Activated naive CD4-positive, alpha-beta T cell treated with anti-CD3 and anti-CD28 coated beads, Interleukin-2, amount 50 U/mL, for 24 hours (primary cell): ENCODE measurements at regions not wholly inside any gene's neighbourhood (a gene's known extent, or its start where the extent isn't known, plus 50 kb on each side); places are given as distances from the start of the nearest gene placed in this dataset.
"Not testable (repeated sequence)": the region's sequence is repeated elsewhere in the genome, so short reads cannot be mapped to it uniquely, and the experiment has no call there.

Experiments used
- H3K27ac Mint-ChIP-seq: one replicate; pipeline ENCODE4 v1.8.0; 2021; ENCODE audit warnings: mild to moderate bottlenecking, mixed read lengths
- H3K27me3 Mint-ChIP-seq: one replicate; pipeline ENCODE4 v1.8.0; 2021; ENCODE audit warnings: mixed read lengths
- H3K36me3 Mint-ChIP-seq: one replicate; pipeline ENCODE4 v1.8.0; 2021; ENCODE audit warnings: mixed read lengths
- H3K4me1 Mint-ChIP-seq: one replicate; pipeline ENCODE4 v1.8.0; 2021; ENCODE audit warnings: mixed read lengths
- H3K4me3 Mint-ChIP-seq: one replicate; pipeline ENCODE4 v1.8.0; 2021; ENCODE audit warnings: mild to moderate bottlenecking, mixed read lengths
- H3K9me3 Mint-ChIP-seq: one replicate; pipeline ENCODE4 v1.8.0; 2021; ENCODE audit warnings: mixed read lengths

- H3K4me3 Mint-ChIP-seq, H3K9me3 Mint-ChIP-seq, H3K27ac Mint-ChIP-seq, H3K36me3 Mint-ChIP-seq, H3K4me1 Mint-ChIP-seq, H3K27me3 Mint-ChIP-seq: not testable (repeated sequence)
Measured at GRCh38 chr15:84360902-84361301, 125.3 kb downstream of the GOLGA6L4 start.

DNA sequence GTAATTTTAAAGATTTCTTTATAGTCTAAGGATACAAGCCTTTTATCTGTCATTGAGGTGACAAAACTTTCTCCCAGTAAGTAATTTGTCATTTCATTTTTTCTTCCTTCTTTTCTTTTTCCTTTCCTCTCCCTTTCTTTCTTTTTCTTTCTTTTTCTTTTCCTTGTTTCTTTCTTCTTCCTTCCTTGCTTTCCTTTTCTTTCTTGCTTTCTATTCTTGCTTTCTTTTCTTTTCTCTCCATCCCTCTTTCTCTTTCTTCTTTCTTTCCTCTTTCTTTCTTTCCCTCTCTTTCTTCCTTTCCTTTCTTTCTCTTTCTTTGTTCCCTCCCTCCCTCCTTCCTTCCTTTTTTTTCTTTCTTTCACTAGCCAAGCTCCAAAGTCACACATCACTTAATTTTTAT, 148.8 kb downstream of the GOLGA6L4 start:
- not testable (repeated sequence) for H3K9me3 Mint-ChIP-seq, H3K36me3 Mint-ChIP-seq, H3K4me1 Mint-ChIP-seq, H3K27ac Mint-ChIP-seq, H3K4me3 Mint-ChIP-seq
- H3K27me3 Mint-ChIP-seq, result peaks cover 11% of the 10 kb centered on the region

DNA sequence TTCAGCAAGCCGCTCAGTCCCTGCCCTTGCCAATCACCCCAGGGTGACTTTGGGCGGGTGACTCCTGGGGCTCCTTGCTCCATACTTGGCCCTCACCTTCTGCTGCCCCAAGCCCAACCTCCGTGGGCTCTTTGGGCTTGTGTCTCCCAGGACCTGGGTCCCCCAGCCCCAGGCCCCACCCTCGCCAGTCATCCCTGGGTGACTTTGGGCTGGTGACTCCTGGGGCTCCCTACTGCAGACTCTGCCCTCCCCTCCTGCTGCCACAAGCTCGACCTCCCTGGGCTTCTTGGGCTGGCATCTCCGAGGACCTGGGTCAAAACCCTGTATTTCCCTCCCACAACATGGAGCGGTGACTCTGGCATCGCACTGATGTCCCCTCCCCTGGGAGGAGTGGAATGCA, 151.5 kb downstream of the GOLGA6L4 start:
- no peaks in the 10 kb centered on the region for H3K9me3 Mint-ChIP-seq
- H3K4me3 Mint-ChIP-seq, result no peak overlapping the region
- H3K27me3 Mint-ChIP-seq, result peaks cover 17% of the 10 kb centered on the region
- no peaks in the 10 kb centered on the region for H3K4me1 Mint-ChIP-seq
- no peaks in the 10 kb centered on the region for H3K36me3 Mint-ChIP-seq
- H3K27ac Mint-ChIP-seq, result no peak overlapping the region

- H3K9me3 Mint-ChIP-seq, H3K4me1 Mint-ChIP-seq, H3K27ac Mint-ChIP-seq, H3K36me3 Mint-ChIP-seq, H3K4me3 Mint-ChIP-seq: not testable (repeated sequence)
- peaks cover 17% of the 10 kb centered on the region for H3K27me3 Mint-ChIP-seq
Measured at GRCh38 chr15:84388201-84388600, 152.6 kb downstream of the GOLGA6L4 start.

- H3K27ac Mint-ChIP-seq, H3K36me3 Mint-ChIP-seq, H3K4me1 Mint-ChIP-seq, H3K4me3 Mint-ChIP-seq, H3K9me3 Mint-ChIP-seq: not testable (repeated sequence)
- H3K27me3 Mint-ChIP-seq, result peaks cover 17% of the 10 kb centered on the region
Measured at GRCh38 chr15:84388638-84389037, 153.1 kb downstream of the GOLGA6L4 start.

GRCh38 chr15:84390324-84390723, 154.8 kb downstream of the GOLGA6L4 start:
- not testable (repeated sequence) for H3K9me3 Mint-ChIP-seq, H3K4me1 Mint-ChIP-seq, H3K36me3 Mint-ChIP-seq, H3K4me3 Mint-ChIP-seq, H3K27ac Mint-ChIP-seq
- H3K27me3 Mint-ChIP-seq, result peaks cover 13% of the 10 kb centered on the region

GRCh38 chr15:84391191-84391590, 155.6 kb downstream of the GOLGA6L4 start:
- Mint-ChIP-seq H3K4me1 (no peaks in the 10 kb centered on the region), H3K36me3 (no peaks in the 10 kb centered on the region), H3K27ac (no peak overlapping the region), H3K9me3 (no peaks in the 10 kb centered on the region), H3K4me3 (no peak overlapping the region), H3K27me3 (peaks cover 13% of the 10 kb centered on the region)

GRCh38 chr15:84392020-84392419, 156.4 kb downstream of the GOLGA6L4 start:
- not testable (repeated sequence) for H3K4me3 Mint-ChIP-seq, H3K27ac Mint-ChIP-seq, H3K9me3 Mint-ChIP-seq, H3K36me3 Mint-ChIP-seq, H3K4me1 Mint-ChIP-seq
- H3K27me3 Mint-ChIP-seq, result peaks cover 13% of the 10 kb centered on the region

DNA sequence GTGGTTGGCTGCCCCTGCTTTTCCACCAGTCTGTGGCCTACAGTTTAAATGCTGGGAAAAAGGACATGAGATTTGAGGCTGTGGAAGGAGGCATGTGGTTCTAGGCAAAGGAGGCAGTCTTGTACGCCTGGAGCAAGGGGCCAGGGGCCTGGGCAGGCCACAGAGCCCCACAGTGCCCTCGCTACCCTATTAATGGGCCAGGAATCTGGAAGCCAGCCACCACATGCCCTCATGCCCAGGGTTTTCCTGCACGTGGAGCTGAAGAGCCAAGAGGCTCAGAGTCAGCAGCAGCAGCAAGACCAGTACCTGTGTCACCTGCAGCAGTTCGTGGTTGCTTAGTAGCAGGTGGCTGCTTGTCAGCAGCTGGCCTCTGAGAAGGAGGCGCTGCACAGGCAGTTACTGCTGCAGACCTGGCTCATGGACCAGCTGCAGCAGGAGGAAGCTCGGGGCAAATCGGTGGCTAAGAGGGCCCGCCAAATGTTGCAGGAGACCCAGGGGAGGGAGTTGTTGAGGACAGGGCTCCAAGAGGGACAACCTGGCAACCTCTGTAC, 157.9 kb downstream of the GOLGA6L4 start:
- H3K9me3 Mint-ChIP-seq, H3K36me3 Mint-ChIP-seq, H3K4me1 Mint-ChIP-seq, H3K27me3 Mint-ChIP-seq, H3K27ac Mint-ChIP-seq, H3K4me3 Mint-ChIP-seq: not testable (repeated sequence)

DNA sequence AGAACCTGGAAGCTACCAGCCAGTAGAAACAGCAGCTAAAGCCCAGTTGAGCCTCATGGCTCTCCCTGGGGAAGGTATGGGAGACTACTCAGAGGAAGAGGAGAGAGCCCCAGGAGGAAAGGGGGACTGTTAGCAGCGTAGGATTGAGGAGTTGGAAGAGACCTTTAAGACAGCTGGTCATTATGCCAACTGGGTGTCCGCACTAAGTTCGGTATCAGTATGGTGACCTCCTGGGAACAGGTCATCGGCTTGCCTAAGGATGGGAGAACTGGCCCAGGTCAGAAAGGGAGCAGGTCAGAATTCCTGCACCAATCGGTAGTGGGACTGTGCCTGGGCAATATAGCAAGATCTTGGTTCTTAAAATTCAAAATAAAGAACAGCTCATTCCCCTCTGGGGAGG, 158.4 kb downstream of the GOLGA6L4 start:
- not testable (repeated sequence) for H3K4me3 Mint-ChIP-seq, H3K36me3 Mint-ChIP-seq, H3K9me3 Mint-ChIP-seq, H3K27me3 Mint-ChIP-seq, H3K27ac Mint-ChIP-seq, H3K4me1 Mint-ChIP-seq

DNA sequence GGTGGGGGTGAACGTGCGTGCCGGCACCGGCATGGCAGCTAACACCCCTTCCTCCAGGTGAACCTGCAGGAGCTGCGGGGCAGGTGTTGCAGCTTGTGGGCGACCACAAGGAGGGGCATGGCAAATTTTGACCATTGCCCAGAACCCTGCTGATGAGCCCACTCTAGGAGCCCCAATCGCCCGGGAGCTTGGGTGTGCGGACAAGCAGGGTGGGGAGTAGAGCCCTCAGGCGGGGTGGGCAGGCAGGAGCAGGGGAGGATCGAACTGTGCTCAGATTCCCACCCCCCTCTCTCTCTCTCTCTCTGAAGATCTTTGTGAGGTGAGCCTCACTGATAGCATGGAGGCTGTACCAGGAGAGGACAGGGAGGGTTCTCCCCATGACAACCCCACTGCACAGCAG, 159.8 kb downstream of the GOLGA6L4 start:
- not testable (repeated sequence) for H3K4me1 Mint-ChIP-seq, H3K36me3 Mint-ChIP-seq, H3K27ac Mint-ChIP-seq, H3K4me3 Mint-ChIP-seq, H3K9me3 Mint-ChIP-seq, H3K27me3 Mint-ChIP-seq

DNA sequence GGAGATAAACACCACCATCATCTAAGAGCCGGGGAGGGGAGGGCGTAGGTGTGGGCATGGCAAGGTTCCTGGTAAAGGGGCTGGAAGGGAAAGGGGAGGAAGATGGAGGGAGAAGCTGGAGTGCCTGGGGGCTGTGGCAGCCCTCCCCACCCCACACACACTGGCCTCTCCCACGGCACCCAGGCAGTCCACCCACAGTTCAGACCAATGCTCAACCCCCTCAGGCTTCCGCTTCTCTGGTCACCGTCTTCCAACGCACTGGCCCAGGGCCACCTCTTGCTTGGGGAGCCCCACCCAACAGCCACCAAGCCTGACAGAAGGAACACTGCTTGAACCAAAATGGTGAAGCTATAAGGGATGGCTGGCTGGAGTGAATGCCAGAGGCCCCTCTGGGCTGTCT, 160.3 kb downstream of the GOLGA6L4 start:
- H3K36me3 Mint-ChIP-seq, H3K27me3 Mint-ChIP-seq, H3K9me3 Mint-ChIP-seq, H3K4me3 Mint-ChIP-seq, H3K4me1 Mint-ChIP-seq, H3K27ac Mint-ChIP-seq: not testable (repeated sequence)

GRCh38 chr15:84397066-84397465, 161.5 kb downstream of the GOLGA6L4 start:
- not testable (repeated sequence) for H3K9me3 Mint-ChIP-seq, H3K36me3 Mint-ChIP-seq, H3K4me1 Mint-ChIP-seq, H3K4me3 Mint-ChIP-seq, H3K27ac Mint-ChIP-seq, H3K27me3 Mint-ChIP-seq

- not testable (repeated sequence) for H3K4me1 Mint-ChIP-seq, H3K36me3 Mint-ChIP-seq, H3K27me3 Mint-ChIP-seq, H3K27ac Mint-ChIP-seq, H3K9me3 Mint-ChIP-seq, H3K4me3 Mint-ChIP-seq
Measured at GRCh38 chr15:84398087-84398486, 162.5 kb downstream of the GOLGA6L4 start.

GRCh38 chr15:84398763-84399701, 163.5 kb downstream of the GOLGA6L4 start:
- Mint-ChIP-seq H3K4me1 (no peaks in the 10 kb centered on the region), H3K27me3 (no peaks in the 10 kb centered on the region), H3K36me3 (no peaks in the 10 kb centered on the region), H3K4me3 (no peak overlapping the region), H3K9me3 (no peaks in the 10 kb centered on the region), H3K27ac (no peak overlapping the region)

DNA sequence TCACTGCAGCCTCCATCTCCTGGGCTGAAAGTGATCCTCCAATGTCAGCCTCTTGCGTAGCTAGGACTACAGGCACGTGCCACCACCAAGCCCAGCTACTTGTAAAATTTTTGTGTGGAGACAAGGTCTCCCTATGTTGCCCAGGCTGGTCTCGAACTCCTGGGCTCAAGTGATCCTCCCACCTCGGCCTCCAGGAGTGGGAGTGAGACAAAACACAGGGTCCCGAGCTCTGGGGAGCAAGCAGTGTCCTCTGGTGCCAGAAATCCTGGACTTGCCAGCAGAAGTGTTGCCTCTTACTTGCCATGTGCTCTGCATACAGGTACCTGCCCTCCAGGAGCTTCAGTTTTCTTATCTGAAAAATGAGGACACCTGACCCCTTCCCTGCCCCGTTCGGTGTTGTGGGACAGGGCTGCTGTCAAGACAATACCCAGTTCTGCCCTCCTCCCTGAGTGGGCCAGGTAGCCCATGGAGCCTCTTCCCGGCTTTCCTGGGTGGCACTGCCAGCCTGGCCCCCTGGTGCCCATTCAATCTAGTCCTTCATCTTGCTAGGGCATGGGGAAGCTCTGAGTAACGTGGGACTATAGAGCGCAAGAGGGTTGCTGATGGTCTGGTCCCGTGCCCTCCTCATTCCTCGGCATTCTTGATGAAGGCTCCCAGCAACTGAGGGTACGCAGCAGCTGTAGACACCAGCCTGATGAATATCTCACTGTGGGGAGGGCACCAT, 164.6 kb downstream of the GOLGA6L4 start:
- H3K27ac Mint-ChIP-seq, result no peak overlapping the region
- no peaks in the 10 kb centered on the region for H3K36me3 Mint-ChIP-seq
- no peaks in the 10 kb centered on the region for H3K4me1 Mint-ChIP-seq
- H3K4me3 Mint-ChIP-seq, result no peak overlapping the region
- H3K27me3 Mint-ChIP-seq, result no peaks in the 10 kb centered on the region
- H3K9me3 Mint-ChIP-seq, result no peaks in the 10 kb centered on the region
